Lower leg skin (tissue), 3 donors: ENCODE measurements at regions not wholly inside any gene's neighbourhood (a gene's known extent, or its start where the extent isn't known, plus 50 kb on each side); places are given as distances from the start of the nearest gene placed in this dataset.

ENCODE experiments used
- POLR2A ChIP-seq, 2 donors: fragments of 450-650 bp; IDR thresholded peaks; one replicate each; pipeline ENCODE4 v1.6.1; 2016 to 2017; ENCODE audit warnings: antibody characterized with exemption in 2 of 2, mild to moderate bottlenecking in 1 of 2, moderate library complexity in 1 of 2
- TF ChIP-seq, protein P1 (sequence below), 3 donors: fragments of 450-650 bp; IDR thresholded peaks; one replicate each; pipeline ENCODE4 v1.5.1; 2016; ENCODE audit warnings: antibody characterized with exemption in 3 of 3, mild to moderate bottlenecking in 3 of 3, moderate library complexity in 2 of 3

GRCh38 chr3:31456373-31456772, 76.4 kb upstream of the STT3B start:
- TF ChIP-seq, protein P1, sequence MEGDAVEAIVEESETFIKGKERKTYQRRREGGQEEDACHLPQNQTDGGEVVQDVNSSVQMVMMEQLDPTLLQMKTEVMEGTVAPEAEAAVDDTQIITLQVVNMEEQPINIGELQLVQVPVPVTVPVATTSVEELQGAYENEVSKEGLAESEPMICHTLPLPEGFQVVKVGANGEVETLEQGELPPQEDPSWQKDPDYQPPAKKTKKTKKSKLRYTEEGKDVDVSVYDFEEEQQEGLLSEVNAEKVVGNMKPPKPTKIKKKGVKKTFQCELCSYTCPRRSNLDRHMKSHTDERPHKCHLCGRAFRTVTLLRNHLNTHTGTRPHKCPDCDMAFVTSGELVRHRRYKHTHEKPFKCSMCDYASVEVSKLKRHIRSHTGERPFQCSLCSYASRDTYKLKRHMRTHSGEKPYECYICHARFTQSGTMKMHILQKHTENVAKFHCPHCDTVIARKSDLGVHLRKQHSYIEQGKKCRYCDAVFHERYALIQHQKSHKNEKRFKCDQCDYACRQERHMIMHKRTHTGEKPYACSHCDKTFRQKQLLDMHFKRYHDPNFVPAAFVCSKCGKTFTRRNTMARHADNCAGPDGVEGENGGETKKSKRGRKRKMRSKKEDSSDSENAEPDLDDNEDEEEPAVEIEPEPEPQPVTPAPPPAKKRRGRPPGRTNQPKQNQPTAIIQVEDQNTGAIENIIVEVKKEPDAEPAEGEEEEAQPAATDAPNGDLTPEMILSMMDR (IDR thresholded peaks at IDR 0.05): no peak
- no peak for TF ChIP-seq POLR2A (IDR thresholded peaks at IDR 0.05)
